Stimulated activated CD4-positive, alpha-beta T cell treated with anti-CD3 and anti-CD28 coated beads, Interleukin-12 subunit alpha, Interleukin-12 subunit beta, amount 100 ng/mL, for 4 hours (primary cell): ENCODE measurements at regions not wholly inside any gene's neighbourhood (a gene's known extent, or its start where the extent isn't known, plus 50 kb on each side); places are given as distances from the start of the nearest gene placed in this dataset.

Experiments
- DNase-seq: peaks from one replicate; pipeline ENCODE4 v3.0.0-alpha.2; 2020

GRCh38 chr16:5704271-5704670, 606.7 kb upstream of the EEF2KMT start:
- no peak for DNase-seq

GRCh38 chr16:5693426-5693825, 595.8 kb upstream of the EEF2KMT start:
- no peak for DNase-seq

GRCh38 chr16:5681966-5682365, 584.4 kb upstream of the EEF2KMT start:
- DNase-seq = no peak

GRCh38 chr16:5678371-5678770, 580.8 kb upstream of the EEF2KMT start:
- no peak for DNase-seq

GRCh38 chr16:5671421-5671820, 573.8 kb upstream of the EEF2KMT start:
- no peak for DNase-seq

- DNase-seq = no peak
Observed at GRCh38 chr16:5670198-5670597, 572.6 kb upstream of the EEF2KMT start.

GRCh38 chr16:5668553-5668952, 571.0 kb upstream of the EEF2KMT start:
- DNase-seq = no peak

- no peak for DNase-seq
Observed at GRCh38 chr16:5665834-5666233, 568.2 kb upstream of the EEF2KMT start.

- no peak for DNase-seq
Observed at GRCh38 chr16:5653789-5654188, 556.2 kb upstream of the EEF2KMT start.

- no peak for DNase-seq
Observed at GRCh38 chr16:5653041-5653440, 555.4 kb upstream of the EEF2KMT start.

GRCh38 chr16:5649762-5650743, 552.5 kb upstream of the EEF2KMT start:
- no peak for DNase-seq

GRCh38 chr16:5647051-5647450, 549.5 kb upstream of the EEF2KMT start:
- no peak for DNase-seq

- no peak for DNase-seq
Observed at GRCh38 chr16:5643855-5644531, 546.4 kb upstream of the EEF2KMT start.

- DNase-seq = no peak
Observed at GRCh38 chr16:5642436-5642835, 544.8 kb upstream of the EEF2KMT start.

- DNase-seq = no peak
Observed at GRCh38 chr16:5642011-5642410, 544.4 kb upstream of the EEF2KMT start.

- no peak for DNase-seq
Observed at GRCh38 chr16:5640883-5641282, 543.3 kb upstream of the EEF2KMT start.

- DNase-seq = no peak
Observed at GRCh38 chr16:5639531-5639930, 541.9 kb upstream of the EEF2KMT start.

GRCh38 chr16:5635331-5635730, 537.7 kb upstream of the EEF2KMT start:
- DNase-seq = no peak

- no peak for DNase-seq
Observed at GRCh38 chr16:5634666-5635180, 537.1 kb upstream of the EEF2KMT start.

- no peak for DNase-seq
Observed at GRCh38 chr16:5633845-5634440, 536.3 kb upstream of the EEF2KMT start.

- no peak for DNase-seq
Observed at GRCh38 chr16:5622234-5622884, 524.8 kb upstream of the EEF2KMT start.

- DNase-seq = no peak
Observed at GRCh38 chr16:5621826-5622225, 524.2 kb upstream of the EEF2KMT start.

GRCh38 chr16:5619304-5619703, 521.7 kb upstream of the EEF2KMT start:
- DNase-seq = no peak
